ENCODE measurements at regions not wholly inside any gene's neighbourhood (a gene's known extent, or its start where the extent isn't known, plus 50 kb on each side); places are given as distances from the start of the nearest gene placed in this dataset.

DNA sequence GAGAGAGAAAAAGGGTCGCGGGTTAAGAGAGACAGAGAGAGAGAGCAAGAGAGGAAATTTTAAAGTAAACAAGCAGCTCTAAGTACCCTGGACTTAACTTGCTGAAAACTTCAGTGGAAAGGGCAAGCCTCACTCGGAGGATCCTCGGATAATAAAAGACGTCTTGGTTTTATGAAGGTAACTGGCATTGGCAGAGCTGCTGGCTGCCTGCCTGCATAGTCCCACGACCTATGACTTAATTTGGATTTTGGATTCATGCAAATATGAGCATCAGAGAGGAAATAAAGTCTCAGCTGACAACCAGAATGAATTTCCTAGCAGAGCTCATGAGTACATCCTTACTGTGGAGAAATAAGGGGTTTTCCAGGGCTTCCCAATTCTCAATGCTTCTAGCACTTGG lies 95.1 kb upstream of the PDZRN3 start:
- H3K9me3 ChIP-seq (ENCODE audit: low read depth, low read length), result no peaks in the 10 kb centered on the region
- H3K4me2 ChIP-seq (ENCODE audit: insufficient read depth, low read length), result peak overlapping the region; percentile 86
- peaks cover 24% of the 10 kb centered on the region for H3K4me1 ChIP-seq (ENCODE audit: insufficient read depth, low read length)
- no peaks in the 10 kb centered on the region for H3K27me3 ChIP-seq (ENCODE audit: insufficient read depth, low read length)
- H2AFZ ChIP-seq (ENCODE audit: low read length), result peak overlapping the region; percentile 90
- TF ChIP-seq, protein P1, sequence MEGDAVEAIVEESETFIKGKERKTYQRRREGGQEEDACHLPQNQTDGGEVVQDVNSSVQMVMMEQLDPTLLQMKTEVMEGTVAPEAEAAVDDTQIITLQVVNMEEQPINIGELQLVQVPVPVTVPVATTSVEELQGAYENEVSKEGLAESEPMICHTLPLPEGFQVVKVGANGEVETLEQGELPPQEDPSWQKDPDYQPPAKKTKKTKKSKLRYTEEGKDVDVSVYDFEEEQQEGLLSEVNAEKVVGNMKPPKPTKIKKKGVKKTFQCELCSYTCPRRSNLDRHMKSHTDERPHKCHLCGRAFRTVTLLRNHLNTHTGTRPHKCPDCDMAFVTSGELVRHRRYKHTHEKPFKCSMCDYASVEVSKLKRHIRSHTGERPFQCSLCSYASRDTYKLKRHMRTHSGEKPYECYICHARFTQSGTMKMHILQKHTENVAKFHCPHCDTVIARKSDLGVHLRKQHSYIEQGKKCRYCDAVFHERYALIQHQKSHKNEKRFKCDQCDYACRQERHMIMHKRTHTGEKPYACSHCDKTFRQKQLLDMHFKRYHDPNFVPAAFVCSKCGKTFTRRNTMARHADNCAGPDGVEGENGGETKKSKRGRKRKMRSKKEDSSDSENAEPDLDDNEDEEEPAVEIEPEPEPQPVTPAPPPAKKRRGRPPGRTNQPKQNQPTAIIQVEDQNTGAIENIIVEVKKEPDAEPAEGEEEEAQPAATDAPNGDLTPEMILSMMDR (IDR thresholded peaks at IDR 0.05; ENCODE audit: extremely low read depth, low read depth, low read length), result no peak
- no peaks in the 10 kb centered on the region for H3K79me2 ChIP-seq (ENCODE audit: insufficient read depth, low read length)
- peak overlapping the region; percentile 70 for H3K27ac ChIP-seq (ENCODE audit: low read depth, low read length)
- H3K36me3 ChIP-seq (ENCODE audit: insufficient read depth, low read length), result no peaks in the 10 kb centered on the region
- peak; percentile 83 for DNase-seq (ENCODE audit: insufficient read length, low spot score, missing footprints)
- H4K20me1 ChIP-seq (ENCODE audit: insufficient read depth, low read length), result no peaks in the 10 kb centered on the region
- peak overlapping the region; percentile 50 for H3K4me3 ChIP-seq (ENCODE audit: insufficient read depth, low read length)

DNA sequence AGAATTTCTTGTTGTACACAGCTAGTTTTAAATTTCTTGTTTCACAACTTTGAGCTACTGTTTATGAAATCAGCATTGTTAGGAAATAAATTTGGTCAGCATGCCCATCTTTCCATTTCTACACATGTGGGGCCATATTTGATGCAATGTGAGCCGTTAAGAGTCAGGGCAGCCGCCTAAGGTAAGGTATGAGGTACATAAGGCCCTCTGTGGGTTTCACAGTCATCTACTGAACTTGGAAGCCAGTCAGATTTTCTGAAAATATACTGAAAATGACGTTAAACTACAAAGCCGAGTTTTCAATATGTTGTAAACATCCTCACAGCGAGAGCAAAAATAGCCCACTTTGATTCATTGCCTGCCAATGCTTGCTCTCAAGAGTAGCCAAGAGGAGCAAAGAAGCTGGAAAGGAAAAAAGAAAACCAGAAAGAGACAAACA lies 94.7 kb upstream of the PDZRN3 start:
- H3K36me3 ChIP-seq (ENCODE audit: insufficient read depth, low read length), result no peaks in the 10 kb centered on the region
- H2AFZ ChIP-seq (ENCODE audit: low read length), result peak overlapping the region; percentile 90
- H4K20me1 ChIP-seq (ENCODE audit: insufficient read depth, low read length), result no peaks in the 10 kb centered on the region
- H3K79me2 ChIP-seq (ENCODE audit: insufficient read depth, low read length), result no peaks in the 10 kb centered on the region
- H3K4me1 ChIP-seq (ENCODE audit: insufficient read depth, low read length), result peaks cover 24% of the 10 kb centered on the region
- H3K9me3 ChIP-seq (ENCODE audit: low read depth, low read length), result no peaks in the 10 kb centered on the region
- peak overlapping the region; percentile 86 for H3K4me2 ChIP-seq (ENCODE audit: insufficient read depth, low read length)
- TF ChIP-seq, protein P1 (IDR thresholded peaks at IDR 0.05; ENCODE audit: extremely low read depth, low read depth, low read length), result no peak
- peak overlapping the region; percentile 70 for H3K27ac ChIP-seq (ENCODE audit: low read depth, low read length)
- DNase-seq (ENCODE audit: insufficient read length, low spot score, missing footprints), result no peak
- no peaks in the 10 kb centered on the region for H3K27me3 ChIP-seq (ENCODE audit: insufficient read depth, low read length)
- peak overlapping the region; percentile 50 for H3K4me3 ChIP-seq (ENCODE audit: insufficient read depth, low read length)

DNA sequence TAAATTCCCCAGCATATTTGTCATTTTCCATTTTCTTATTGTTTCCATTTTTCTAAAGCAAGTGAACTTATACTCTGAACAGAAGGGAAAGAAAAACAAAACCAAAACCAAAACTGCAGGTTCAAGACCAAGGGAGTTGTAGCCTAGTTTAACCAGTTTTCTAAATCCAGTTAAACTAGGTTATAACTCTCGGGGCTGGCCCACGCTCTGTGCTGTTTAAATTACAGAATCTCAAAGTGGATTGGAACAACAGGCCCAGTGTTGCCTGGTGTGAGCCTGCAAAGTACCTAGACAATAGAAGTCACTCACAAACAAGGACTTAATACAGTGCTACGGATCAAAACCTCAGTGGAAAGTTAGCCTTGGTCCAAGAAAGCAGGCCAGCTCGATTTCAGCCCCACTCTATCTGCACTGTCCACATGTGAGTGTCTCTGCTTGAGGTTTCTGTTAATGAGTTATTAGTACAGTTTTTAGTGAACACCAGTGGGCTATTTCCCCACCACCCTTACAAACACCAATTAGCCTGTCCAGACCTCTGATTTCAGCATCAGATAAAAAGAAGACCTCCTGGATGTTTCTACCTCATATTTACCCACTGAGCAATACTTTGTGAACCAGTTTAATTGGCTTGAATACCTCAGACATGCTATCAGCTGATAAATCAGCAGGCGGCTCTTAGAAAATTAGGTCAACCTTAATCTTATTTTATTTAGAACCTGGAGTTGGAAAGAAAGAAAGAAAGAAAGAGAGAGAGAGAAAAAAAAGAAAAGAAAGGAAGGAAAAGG lies 93.8 kb upstream of the PDZRN3 start:
- H3K4me3 ChIP-seq (ENCODE audit: insufficient read depth, low read length), result no peak overlapping the region
- no peak overlapping the region for H3K27ac ChIP-seq (ENCODE audit: low read depth, low read length)
- H3K9me3 ChIP-seq (ENCODE audit: low read depth, low read length), result no peaks in the 10 kb centered on the region
- H3K4me1 ChIP-seq (ENCODE audit: insufficient read depth, low read length), result peaks cover 24% of the 10 kb centered on the region
- H3K79me2 ChIP-seq (ENCODE audit: insufficient read depth, low read length), result no peaks in the 10 kb centered on the region
- TF ChIP-seq, protein P1 (IDR thresholded peaks at IDR 0.05; ENCODE audit: extremely low read depth, low read depth, low read length), result no peak
- H3K27me3 ChIP-seq (ENCODE audit: insufficient read depth, low read length), result no peaks in the 10 kb centered on the region
- no peaks in the 10 kb centered on the region for H4K20me1 ChIP-seq (ENCODE audit: insufficient read depth, low read length)
- no peak overlapping the region for H2AFZ ChIP-seq (ENCODE audit: low read length)
- no peak overlapping the region for H3K4me2 ChIP-seq (ENCODE audit: insufficient read depth, low read length)
- DNase-seq (ENCODE audit: insufficient read length, low spot score, missing footprints), result no peak
- no peaks in the 10 kb centered on the region for H3K36me3 ChIP-seq (ENCODE audit: insufficient read depth, low read length)

DNA sequence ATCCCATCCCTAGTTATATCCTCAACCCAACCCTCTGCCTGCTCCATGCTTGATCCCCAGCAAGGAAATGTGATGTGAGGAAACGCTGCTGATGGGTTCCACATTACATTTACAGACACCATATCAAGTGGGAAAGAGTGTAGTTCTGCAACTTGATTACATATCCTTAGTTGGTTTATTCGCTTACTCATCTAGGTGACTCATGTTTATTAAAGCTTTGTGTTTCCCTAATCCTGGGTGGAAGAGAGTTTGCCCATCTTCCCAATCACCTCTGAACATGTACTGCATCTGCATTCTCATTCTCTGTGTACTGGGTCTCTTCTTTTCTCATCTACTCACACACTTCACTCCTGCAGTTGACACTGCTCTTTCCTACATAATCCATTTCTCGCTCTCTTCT lies 91.7 kb upstream of the PDZRN3 start:
- Histone ChIP-seq H2AFZ (ENCODE audit: low read length) (no peak overlapping the region), H3K36me3 (ENCODE audit: insufficient read depth, low read length) (no peaks in the 10 kb centered on the region), H3K27me3 (ENCODE audit: insufficient read depth, low read length) (no peaks in the 10 kb centered on the region), H3K4me2 (ENCODE audit: insufficient read depth, low read length) (no peak overlapping the region), H3K79me2 (ENCODE audit: insufficient read depth, low read length) (no peaks in the 10 kb centered on the region), H3K9me3 (ENCODE audit: low read depth, low read length) (no peaks in the 10 kb centered on the region), H4K20me1 (ENCODE audit: insufficient read depth, low read length) (no peaks in the 10 kb centered on the region), H3K27ac (ENCODE audit: low read depth, low read length) (no peak overlapping the region), H3K4me3 (ENCODE audit: insufficient read depth, low read length) (no peak overlapping the region), H3K4me1 (ENCODE audit: insufficient read depth, low read length) (peaks cover 24% of the 10 kb centered on the region)
- TF ChIP-seq, protein P1 (IDR thresholded peaks at IDR 0.05; ENCODE audit: extremely low read depth, low read depth, low read length), result no peak
- DNase-seq (ENCODE audit: insufficient read length, low spot score, missing footprints), result no peak

Measured in osteoblast (primary cell).